ENCODE measurements at regions not wholly inside any gene's neighbourhood (a gene's known extent, or its start where the extent isn't known, plus 50 kb on each side); places are given as distances from the start of the nearest gene placed in this dataset.

GRCh38 chr17:77280304-77281121 is 139.7 kb downstream of the SEC14L1 start (continued):
- TF ChIP-seq MXD3 (CRISPR knock-in tag; IDR thresholded peaks at IDR 0.05) (no peak), SAFB2 (CRISPR knock-in tag; IDR thresholded peaks at IDR 0.05; ENCODE audit: borderline replicate concordance, low read depth) (no peak), SETDB1 (CRISPR knock-in tag; IDR thresholded peaks at IDR 0.05; ENCODE audit: borderline replicate concordance) (no peak), ZNF12 (CRISPR knock-in tag; IDR thresholded peaks at IDR 0.05) (no peak), SUZ12 (IDR thresholded peaks at IDR 0.05; ENCODE audit: low read depth, low read length) (no peak), IKZF4 (CRISPR knock-in tag; IDR thresholded peaks at IDR 0.05; ENCODE audit: borderline replicate concordance, low read depth, not compliant biosample characterization) (peak; percentile 13), ZNF550 (CRISPR knock-in tag; IDR thresholded peaks at IDR 0.05; ENCODE audit: borderline replicate concordance) (no peak), SIN3B (IDR thresholded peaks at IDR 0.05; ENCODE audit: low read length) (no peak), SOX13 (IDR thresholded peaks at IDR 0.05) (no peak), SOX13 (CRISPR knock-in tag; conservative IDR thresholded peaks at IDR 0.05 in 1 of 2, IDR thresholded peaks at IDR 0.05 in 1 of 2) (0 out of 4 replicates have a peak, but pooled peaks of 1 of the 2 experiments have one; percentile 5), KDM2A (CRISPR knock-in tag; IDR thresholded peaks at IDR 0.05; ENCODE audit: borderline replicate concordance, low read depth) (0 out of 2 replicates have a peak, but pooled peaks have one; percentile 21), NFAT5 (CRISPR knock-in tag; IDR thresholded peaks at IDR 0.05) (0 out of 2 replicates have a peak, but pooled peaks have one; percentile 48), ZNF678 (CRISPR knock-in tag; IDR thresholded peaks at IDR 0.05) (no peak)
- TF ChIP-seq, protein P1, sequence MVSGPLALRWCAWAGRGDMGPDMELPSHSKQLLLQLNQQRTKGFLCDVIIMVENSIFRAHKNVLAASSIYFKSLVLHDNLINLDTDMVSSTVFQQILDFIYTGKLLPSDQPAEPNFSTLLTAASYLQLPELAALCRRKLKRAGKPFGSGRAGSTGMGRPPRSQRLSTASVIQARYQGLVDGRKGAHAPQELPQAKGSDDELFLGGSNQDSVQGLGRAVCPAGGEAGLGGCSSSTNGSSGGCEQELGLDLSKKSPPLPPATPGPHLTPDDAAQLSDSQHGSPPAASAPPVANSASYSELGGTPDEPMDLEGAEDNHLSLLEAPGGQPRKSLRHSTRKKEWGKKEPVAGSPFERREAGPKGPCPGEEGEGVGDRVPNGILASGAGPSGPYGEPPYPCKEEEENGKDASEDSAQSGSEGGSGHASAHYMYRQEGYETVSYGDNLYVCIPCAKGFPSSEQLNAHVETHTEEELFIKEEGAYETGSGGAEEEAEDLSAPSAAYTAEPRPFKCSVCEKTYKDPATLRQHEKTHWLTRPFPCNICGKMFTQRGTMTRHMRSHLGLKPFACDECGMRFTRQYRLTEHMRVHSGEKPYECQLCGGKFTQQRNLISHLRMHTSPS (CRISPR knock-in tag; IDR thresholded peaks at IDR 0.05; ENCODE audit: low read depth) = 0 out of 2 replicates have a peak, but pooled peaks have one; percentile 28
- TF ChIP-seq, protein P2, sequence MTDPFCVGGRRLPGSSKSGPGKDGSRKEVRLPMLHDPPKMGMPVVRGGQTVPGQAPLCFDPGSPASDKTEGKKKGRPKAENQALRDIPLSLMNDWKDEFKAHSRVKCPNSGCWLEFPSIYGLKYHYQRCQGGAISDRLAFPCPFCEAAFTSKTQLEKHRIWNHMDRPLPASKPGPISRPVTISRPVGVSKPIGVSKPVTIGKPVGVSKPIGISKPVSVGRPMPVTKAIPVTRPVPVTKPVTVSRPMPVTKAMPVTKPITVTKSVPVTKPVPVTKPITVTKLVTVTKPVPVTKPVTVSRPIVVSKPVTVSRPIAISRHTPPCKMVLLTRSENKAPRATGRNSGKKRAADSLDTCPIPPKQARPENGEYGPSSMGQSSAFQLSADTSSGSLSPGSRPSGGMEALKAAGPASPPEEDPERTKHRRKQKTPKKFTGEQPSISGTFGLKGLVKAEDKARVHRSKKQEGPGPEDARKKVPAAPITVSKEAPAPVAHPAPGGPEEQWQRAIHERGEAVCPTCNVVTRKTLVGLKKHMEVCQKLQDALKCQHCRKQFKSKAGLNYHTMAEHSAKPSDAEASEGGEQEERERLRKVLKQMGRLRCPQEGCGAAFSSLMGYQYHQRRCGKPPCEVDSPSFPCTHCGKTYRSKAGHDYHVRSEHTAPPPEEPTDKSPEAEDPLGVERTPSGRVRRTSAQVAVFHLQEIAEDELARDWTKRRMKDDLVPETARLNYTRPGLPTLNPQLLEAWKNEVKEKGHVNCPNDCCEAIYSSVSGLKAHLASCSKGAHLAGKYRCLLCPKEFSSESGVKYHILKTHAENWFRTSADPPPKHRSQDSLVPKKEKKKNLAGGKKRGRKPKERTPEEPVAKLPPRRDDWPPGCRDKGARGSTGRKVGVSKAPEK (CRISPR knock-in tag; IDR thresholded peaks at IDR 0.05; ENCODE audit: borderline replicate concordance) = no peak; the same call in 1 of the 2 replicates
- TF ChIP-seq, protein P3, sequence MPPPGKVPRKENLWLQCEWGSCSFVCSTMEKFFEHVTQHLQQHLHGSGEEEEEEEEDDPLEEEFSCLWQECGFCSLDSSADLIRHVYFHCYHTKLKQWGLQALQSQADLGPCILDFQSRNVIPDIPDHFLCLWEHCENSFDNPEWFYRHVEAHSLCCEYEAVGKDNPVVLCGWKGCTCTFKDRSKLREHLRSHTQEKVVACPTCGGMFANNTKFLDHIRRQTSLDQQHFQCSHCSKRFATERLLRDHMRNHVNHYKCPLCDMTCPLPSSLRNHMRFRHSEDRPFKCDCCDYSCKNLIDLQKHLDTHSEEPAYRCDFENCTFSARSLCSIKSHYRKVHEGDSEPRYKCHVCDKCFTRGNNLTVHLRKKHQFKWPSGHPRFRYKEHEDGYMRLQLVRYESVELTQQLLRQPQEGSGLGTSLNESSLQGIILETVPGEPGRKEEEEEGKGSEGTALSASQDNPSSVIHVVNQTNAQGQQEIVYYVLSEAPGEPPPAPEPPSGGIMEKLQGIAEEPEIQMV (CRISPR knock-in tag; IDR thresholded peaks at IDR 0.05; ENCODE audit: low read depth) = peak; percentile 5; the same call in 1 of the 2 replicates

Data from HepG2 (cell line).